ENCODE measurements at regions not wholly inside any gene's neighbourhood (a gene's known extent, or its start where the extent isn't known, plus 50 kb on each side); places are given as distances from the start of the nearest gene placed in this dataset.
"Not testable (repeated sequence)": the region's sequence is repeated elsewhere in the genome, so short reads cannot be mapped to it uniquely, and the experiment has no call there.

GRCh38 chr9:102223320-102224136 is 485.1 kb upstream of the GRIN3A start:
- not testable (repeated sequence) for H3K4me1 ChIP-seq (ENCODE audit: insufficient read depth); H3K27ac ChIP-seq (ENCODE audit: low read depth); H3K4me3 ChIP-seq (ENCODE audit: low read depth, low read length); H3K36me3 ChIP-seq (ENCODE audit: insufficient read depth); DNase-seq (ENCODE audit: extremely low spot score)
- 71% methylated on average over 27 of the region's 27 CpGs for WGBS

GRCh38 chr9:102209176-102209575 is 470.7 kb upstream of the GRIN3A start:
- 37% methylated on average over 3 of the region's 3 CpGs for WGBS

GRCh38 chr9:102206432-102206831 is 468.0 kb upstream of the GRIN3A start:
- 85% methylated on average over 4 of the region's 4 CpGs for WGBS
- no peak for DNase-seq (ENCODE audit: extremely low spot score)
- Histone ChIP-seq H3K36me3 (ENCODE audit: insufficient read depth) (no peaks in the 10 kb centered on the region), H3K4me1 (ENCODE audit: insufficient read depth) (no peaks in the 10 kb centered on the region), H3K4me3 (ENCODE audit: low read depth, low read length) (no peak overlapping the region), H3K27ac (ENCODE audit: low read depth) (no peak overlapping the region)

More at GRCh38 chr9:102209176-102209575, 470.7 kb upstream of the GRIN3A start:
- Histone ChIP-seq H3K36me3 (ENCODE audit: insufficient read depth) (no peaks in the 10 kb centered on the region), H3K4me1 (ENCODE audit: insufficient read depth) (no peaks in the 10 kb centered on the region), H3K4me3 (ENCODE audit: low read depth, low read length) (no peak overlapping the region), H3K27ac (ENCODE audit: low read depth) (no peak overlapping the region)
- no peak for DNase-seq (ENCODE audit: extremely low spot score)

GRCh38 chr9:102205251-102205650 is 466.8 kb upstream of the GRIN3A start:
- DNase-seq (ENCODE audit: extremely low spot score): no peak
- 82% methylated on average over 2 of the region's 2 CpGs for WGBS
- Histone ChIP-seq H3K36me3 (ENCODE audit: insufficient read depth) (no peaks in the 10 kb centered on the region), H3K27ac (ENCODE audit: low read depth) (no peak overlapping the region), H3K4me1 (ENCODE audit: insufficient read depth) (no peaks in the 10 kb centered on the region), H3K4me3 (ENCODE audit: low read depth, low read length) (no peak overlapping the region)

- H3K36me3 ChIP-seq (ENCODE audit: insufficient read depth): no peaks in the 10 kb centered on the region
- no peak for DNase-seq (ENCODE audit: extremely low spot score)
- H3K4me3 ChIP-seq (ENCODE audit: low read depth, low read length): no peak overlapping the region
- no peaks in the 10 kb centered on the region for H3K4me1 ChIP-seq (ENCODE audit: insufficient read depth)
- no peak overlapping the region for H3K27ac ChIP-seq (ENCODE audit: low read depth)
- WGBS: 49% methylated on average over 1 of the region's 1 CpG
These were observed 463.7 kb upstream of the GRIN3A start for GRCh38 chr9:102202126-102202525.

DNA sequence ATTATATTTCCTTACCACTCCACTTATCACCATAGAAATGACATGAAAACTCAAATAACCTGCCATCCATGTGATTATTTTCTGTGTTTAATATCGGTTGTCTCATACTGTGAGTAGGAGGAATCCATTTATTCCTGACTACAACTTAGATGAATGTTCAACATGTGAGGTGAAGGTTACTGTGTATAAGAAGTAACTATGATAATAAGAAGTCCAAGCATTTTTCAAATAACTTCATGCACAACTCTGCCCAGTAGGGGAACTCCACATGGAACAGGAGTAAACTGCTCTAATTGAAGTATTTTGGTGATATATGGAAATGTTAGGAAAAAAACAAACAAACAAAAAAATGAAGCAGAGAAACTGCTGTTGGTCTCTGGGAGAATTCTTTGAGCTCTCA is 447.5 kb upstream of the GRIN3A start:
- Histone ChIP-seq H3K27ac (ENCODE audit: low read depth) (no peak overlapping the region), H3K4me1 (ENCODE audit: insufficient read depth) (no peaks in the 10 kb centered on the region), H3K4me3 (ENCODE audit: low read depth, low read length) (no peak overlapping the region), H3K36me3 (ENCODE audit: insufficient read depth) (no peaks in the 10 kb centered on the region)
- WGBS: 54% methylated on average over 1 of the region's 1 CpG
- no peak for DNase-seq (ENCODE audit: extremely low spot score)

- Histone ChIP-seq H3K4me1 (ENCODE audit: insufficient read depth) (no peaks in the 10 kb centered on the region), H3K27ac (ENCODE audit: low read depth) (no peak overlapping the region), H3K36me3 (ENCODE audit: insufficient read depth) (no peaks in the 10 kb centered on the region), H3K4me3 (ENCODE audit: low read depth, low read length) (no peak overlapping the region)
- no peak for DNase-seq (ENCODE audit: extremely low spot score)
- WGBS: 68% methylated on average over 2 of the region's 2 CpGs
These were observed 446.9 kb upstream of the GRIN3A start for GRCh38 chr9:102185371-102185770.

- H3K4me3 ChIP-seq (ENCODE audit: low read depth, low read length): no peak overlapping the region
- WGBS: 47% methylated on average over 3 of the region's 3 CpGs
- H3K36me3 ChIP-seq (ENCODE audit: insufficient read depth): no peaks in the 10 kb centered on the region
- H3K27ac ChIP-seq (ENCODE audit: low read depth): no peak overlapping the region
- no peaks in the 10 kb centered on the region for H3K4me1 ChIP-seq (ENCODE audit: insufficient read depth)
- no peak for DNase-seq (ENCODE audit: extremely low spot score)
These were observed 440.4 kb upstream of the GRIN3A start for GRCh38 chr9:102178811-102179210.

GRCh38 chr9:102174202-102174601 is 435.8 kb upstream of the GRIN3A start:
- not testable (repeated sequence) for H3K27ac ChIP-seq (ENCODE audit: low read depth); DNase-seq (ENCODE audit: extremely low spot score); H3K36me3 ChIP-seq (ENCODE audit: insufficient read depth); H3K4me3 ChIP-seq (ENCODE audit: low read depth, low read length); H3K4me1 ChIP-seq (ENCODE audit: insufficient read depth)
- 90% methylated on average over 8 of the region's 8 CpGs for WGBS

DNA sequence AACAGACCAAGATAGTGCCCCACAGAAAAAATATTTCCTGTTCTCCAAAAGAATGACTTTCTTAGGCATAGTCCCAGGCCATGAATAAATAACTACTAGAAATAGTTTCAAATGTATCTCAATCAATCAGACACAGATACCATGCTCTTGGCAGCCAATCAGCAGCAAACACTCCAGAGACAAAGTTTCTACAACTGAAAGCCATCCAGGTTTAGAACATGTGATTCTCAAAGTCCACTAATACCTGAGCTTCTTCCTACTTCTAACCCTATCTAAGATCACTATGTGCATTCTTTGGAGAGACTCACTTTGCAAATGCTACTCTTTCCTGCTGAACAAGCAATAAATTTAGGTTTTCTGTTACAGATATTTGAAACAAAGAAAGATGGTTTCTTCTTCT is 425.8 kb upstream of the GRIN3A start:
- no peaks in the 10 kb centered on the region for H3K36me3 ChIP-seq (ENCODE audit: insufficient read depth)
- DNase-seq (ENCODE audit: extremely low spot score): no peak

DNA sequence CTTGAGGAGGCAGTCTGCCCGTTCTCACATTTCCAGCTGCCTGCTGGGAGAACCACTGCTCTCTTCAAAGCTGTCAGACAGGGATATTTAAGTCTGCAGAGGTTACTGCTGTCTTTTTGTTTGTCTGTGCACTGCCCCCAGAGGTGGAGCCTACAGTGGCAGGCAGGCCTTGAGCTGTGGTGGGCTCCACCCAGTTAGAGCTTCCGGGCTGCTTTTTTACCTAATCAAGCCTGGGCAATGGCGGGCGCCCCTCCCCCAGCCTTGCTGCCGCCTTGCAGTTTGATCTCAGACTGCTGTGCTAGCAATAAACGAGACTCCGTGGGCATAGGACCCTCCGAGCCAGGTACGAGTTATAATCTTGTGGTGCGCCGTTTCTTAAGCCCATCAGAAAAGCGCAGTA is 414.6 kb upstream of the GRIN3A start:
- WGBS: 79% methylated on average over 12 of the region's 12 CpGs
- not testable (repeated sequence) for H3K4me1 ChIP-seq (ENCODE audit: insufficient read depth); H3K4me3 ChIP-seq (ENCODE audit: low read depth, low read length); DNase-seq (ENCODE audit: extremely low spot score); H3K27ac ChIP-seq (ENCODE audit: low read depth); H3K36me3 ChIP-seq (ENCODE audit: insufficient read depth)

More for the DNA sequence above, 425.8 kb upstream of the GRIN3A start:
- Histone ChIP-seq H3K4me3 (ENCODE audit: low read depth, low read length) (no peak overlapping the region), H3K27ac (ENCODE audit: low read depth) (no peak overlapping the region), H3K4me1 (ENCODE audit: insufficient read depth) (no peaks in the 10 kb centered on the region)

- Histone ChIP-seq H3K4me3 (ENCODE audit: low read depth, low read length) (no peak overlapping the region), H3K27ac (ENCODE audit: low read depth) (no peak overlapping the region), H3K4me1 (ENCODE audit: insufficient read depth) (no peaks in the 10 kb centered on the region), H3K36me3 (ENCODE audit: insufficient read depth) (no peaks in the 10 kb centered on the region)
- 69% methylated on average over 1 of the region's 1 CpG for whole genome bisulfite sequencing
- no peak for DNase-seq (ENCODE audit: extremely low spot score)
These were observed 397.3 kb upstream of the GRIN3A start for GRCh38 chr9:102135768-102136167.

- Histone ChIP-seq H3K27ac (ENCODE audit: low read depth) (no peak overlapping the region), H3K4me3 (ENCODE audit: low read depth, low read length) (no peak overlapping the region)
These were observed 386.0 kb upstream of the GRIN3A start for GRCh38 chr9:102124465-102124864.

DNA sequence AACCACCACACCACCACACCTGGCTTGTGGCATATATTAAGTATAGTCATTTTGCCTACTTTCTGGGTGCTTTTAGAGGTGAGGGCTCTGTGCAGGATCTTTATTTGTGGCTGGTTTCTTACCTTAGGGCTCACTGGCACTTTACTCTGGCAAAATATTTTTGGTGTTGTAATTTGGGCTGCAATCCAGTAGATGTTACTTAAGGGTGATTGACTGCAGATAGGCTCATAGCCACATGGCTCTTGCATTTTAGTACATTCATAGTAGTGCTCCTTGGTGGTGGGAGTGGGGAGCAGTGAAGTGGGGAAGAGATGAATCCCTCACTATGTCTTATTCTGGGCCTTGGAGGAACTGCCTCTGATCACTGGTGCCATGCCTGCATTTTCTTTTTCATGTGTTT is 376.1 kb upstream of the GRIN3A start:
- Histone ChIP-seq H3K36me3 (ENCODE audit: insufficient read depth) (no peaks in the 10 kb centered on the region), H3K4me1 (ENCODE audit: insufficient read depth) (no peaks in the 10 kb centered on the region), H3K4me3 (ENCODE audit: low read depth, low read length) (no peak overlapping the region), H3K27ac (ENCODE audit: low read depth) (no peak overlapping the region)
- DNase-seq (ENCODE audit: extremely low spot score): no peak

More at GRCh38 chr9:102124465-102124864, 386.0 kb upstream of the GRIN3A start:
- Histone ChIP-seq H3K4me1 (ENCODE audit: insufficient read depth) (no peaks in the 10 kb centered on the region), H3K36me3 (ENCODE audit: insufficient read depth) (no peaks in the 10 kb centered on the region)
- DNase-seq (ENCODE audit: extremely low spot score): no peak
- WGBS: 67% methylated on average over 3 of the region's 3 CpGs
